Trophoblast cell (in vitro differentiated cells and primary cell): ENCODE measurements at regions not wholly inside any gene's neighbourhood (a gene's known extent, or its start where the extent isn't known, plus 50 kb on each side); places are given as distances from the start of the nearest gene placed in this dataset.

ENCODE experiments used
- DNase-seq, 2 donors: peaks; one replicate each; pipeline ENCODE4 v3.0.0-alpha.2; 2016
- H2AFZ ChIP-seq: 2 replicates; pipeline ENCODE4 v1.6.1; 2013; ENCODE audit warnings: low read length, moderate library complexity, mild to moderate bottlenecking; ENCODE audit not compliant: insufficient read depth, poor library complexity
- H2AK5ac ChIP-seq: 2 replicates; pipeline ENCODE4 v1.6.1; 2013; ENCODE audit warnings: mild to moderate bottlenecking, low read length
- H2BK120ac ChIP-seq: 2 replicates; pipeline ENCODE4 v1.6.1; 2013; ENCODE audit warnings: low read length, mild to moderate bottlenecking, moderate library complexity; ENCODE audit not compliant: insufficient read depth, poor library complexity
- H2BK12ac ChIP-seq: 2 replicates; pipeline ENCODE4 v1.6.1; 2013; ENCODE audit warnings: mild to moderate bottlenecking, low read length, moderate library complexity
- H2BK5ac ChIP-seq: 2 replicates; pipeline ENCODE4 v1.6.1; 2013; ENCODE audit warnings: low read length, low read depth, moderate library complexity, mild to moderate bottlenecking; ENCODE audit not compliant: poor library complexity
- H3K14ac ChIP-seq: 2 replicates; pipeline ENCODE4 v1.6.1; 2013; ENCODE audit warnings: mild to moderate bottlenecking, low read length
- H3K18ac ChIP-seq: 2 replicates; pipeline ENCODE4 v1.6.1; 2013; ENCODE audit warnings: mild to moderate bottlenecking, low read length
- H3K23ac ChIP-seq: 2 replicates; pipeline ENCODE4 v1.6.1; 2013; ENCODE audit warnings: low read length
- H3K27ac ChIP-seq: 2 replicates; pipeline ENCODE4 v1.5.1; 2013; ENCODE audit warnings: low read depth, mild to moderate bottlenecking, inconsistent platforms, low read length, moderate library complexity
- H3K27me3 ChIP-seq: 2 replicates; pipeline ENCODE4 v1.6.1; 2013; ENCODE audit warnings: inconsistent platforms, mild to moderate bottlenecking, low read length, moderate library complexity; ENCODE audit not compliant: insufficient read depth
- H3K36me3 ChIP-seq, 2 experiments: 1 replicate in 1 of 2; 2 replicates in 1 of 2; pipeline ENCODE4 v1.6.1; 2013; ENCODE audit warnings: low read length in 2 of 2, mild to moderate bottlenecking in 2 of 2, moderate library complexity in 1 of 2; ENCODE audit not compliant: insufficient read depth in 2 of 2, control insufficient read depth in 1 of 2
- H3K4ac ChIP-seq: 2 replicates; pipeline ENCODE4 v1.6.1; 2013; ENCODE audit warnings: low read depth, mild to moderate bottlenecking, low read length, moderate library complexity
- H3K4me1 ChIP-seq, 2 experiments: 1 replicate in 1 of 2; 2 replicates in 1 of 2; pipeline ENCODE4 v1.6.1; 2013; ENCODE audit warnings: low read length in 2 of 2, mild to moderate bottlenecking in 2 of 2, moderate library complexity in 1 of 2; ENCODE audit not compliant: insufficient read depth in 2 of 2, control insufficient read depth in 1 of 2
- H3K4me2 ChIP-seq: 2 replicates; pipeline ENCODE4 v1.6.1; 2013; ENCODE audit warnings: inconsistent platforms, mild to moderate bottlenecking, low read length, moderate library complexity
- H3K4me3 ChIP-seq: 2 replicates; pipeline ENCODE4 v1.5.1; 2013; ENCODE audit warnings: mild to moderate bottlenecking, low read depth, low read length, inconsistent platforms
- H3K79me1 ChIP-seq: one replicate; pipeline ENCODE4 v1.6.1; 2013; ENCODE audit warnings: low read length
- H3K79me2 ChIP-seq: 2 replicates; pipeline ENCODE4 v1.6.1; 2013; ENCODE audit warnings: low read length, mild to moderate bottlenecking; ENCODE audit not compliant: control insufficient read depth, insufficient read depth, poor library complexity
- H3K9ac ChIP-seq: 2 replicates; pipeline ENCODE4 v1.6.1; 2013; ENCODE audit warnings: mild to moderate bottlenecking, low read length
- H3K9me3 ChIP-seq: 2 replicates; pipeline ENCODE4 v1.6.1; 2013; ENCODE audit warnings: low read depth, mild to moderate bottlenecking, control low read depth, inconsistent platforms, low read length; ENCODE audit not compliant: insufficient read depth
- H4K12ac ChIP-seq: 2 replicates; pipeline ENCODE4 v1.6.1; 2013; ENCODE audit warnings: low read depth, mild to moderate bottlenecking, low read length, moderate library complexity
- H4K8ac ChIP-seq: 2 replicates; pipeline ENCODE4 v1.6.1; 2013; ENCODE audit warnings: low read depth, mild to moderate bottlenecking, low read length, moderate library complexity
- H4K91ac ChIP-seq: one replicate; pipeline ENCODE4 v1.6.1; 2013; ENCODE audit warnings: low read depth, mild to moderate bottlenecking, low read length, moderate library complexity
- WGBS: extraction: QIAGEN DNeasy Blood & Tissue Kit; methylation state at CpG from one replicate; pipeline ENCODE4 v1.1.7; 2013; ENCODE audit warnings: missing lambda C conversion rate; ENCODE audit not compliant: insufficient read length, insufficient coverage; ENCODE audit errors: extremely low coverage; 5-methylcytosine and 5-hydroxymethylcytosine counted together

- no peak overlapping the region for H4K8ac ChIP-seq
- H3K4me1 ChIP-seq = no peaks in the 10 kb centered on the region
- H2BK12ac ChIP-seq = no peak overlapping the region
- no peak for DNase-seq
- no peak overlapping the region for H3K18ac ChIP-seq
- H3K79me2 ChIP-seq = no peaks in the 10 kb centered on the region
- no peak overlapping the region for H3K27ac ChIP-seq
- H3K4me2 ChIP-seq = no peak overlapping the region
- no peak overlapping the region for H3K4me3 ChIP-seq
- no peaks in the 10 kb centered on the region for H3K27me3 ChIP-seq
- H3K23ac ChIP-seq = no peak overlapping the region
- no peak overlapping the region for H3K14ac ChIP-seq
- H2BK120ac ChIP-seq = no peak overlapping the region
- no peaks in the 10 kb centered on the region for H3K79me1 ChIP-seq
- no peaks in the 10 kb centered on the region for H3K36me3 ChIP-seq
- no peak overlapping the region for H3K9ac ChIP-seq
- H3K4ac ChIP-seq = no peak overlapping the region
- H4K12ac ChIP-seq = no peak overlapping the region
- WGBS = no CpG with 5 or more reads among the region's 28 CpGs
- no peak overlapping the region for H4K91ac ChIP-seq
- H2BK5ac ChIP-seq = no peak overlapping the region
- H3K9me3 ChIP-seq = peaks cover 6% of the 10 kb centered on the region
- H2AK5ac ChIP-seq = no peak overlapping the region
- H2AFZ ChIP-seq = no peak overlapping the region
These were observed 85.8 kb downstream of the YTHDF1 start for GRCh38 chr20:63129991-63130657.

DNA sequence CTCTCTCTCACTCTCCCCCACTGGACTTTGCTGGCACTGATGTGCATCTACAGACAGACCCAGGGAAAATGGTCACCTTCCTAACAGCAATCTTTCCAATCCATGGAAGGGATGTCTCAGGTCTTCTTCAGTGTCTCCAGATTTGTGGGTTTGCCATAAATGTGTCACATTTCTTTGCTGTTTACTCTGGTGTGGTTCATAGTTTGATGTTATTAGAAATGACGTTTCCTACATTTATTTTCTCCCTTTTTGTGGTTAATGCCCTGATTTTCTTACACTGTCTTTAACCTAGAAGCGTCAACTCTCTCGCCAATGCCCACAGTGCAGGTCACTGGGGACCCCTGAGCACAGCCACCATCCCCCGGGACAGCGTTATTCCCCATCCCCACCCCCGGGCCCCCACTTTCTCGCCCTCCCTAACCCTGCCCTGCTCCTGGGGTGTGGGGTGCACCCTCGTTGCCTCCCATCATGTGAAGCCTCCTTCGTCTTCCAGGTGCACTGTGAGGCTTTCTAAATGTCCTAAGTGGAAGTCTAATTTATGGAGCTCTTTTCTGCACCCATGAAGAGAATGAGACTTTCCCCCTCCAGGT, 86.5 kb downstream of the YTHDF1 start:
- Histone ChIP-seq H2BK5ac (no peak overlapping the region), H4K91ac (no peak overlapping the region), H3K27me3 (no peaks in the 10 kb centered on the region), H3K9me3 (peaks cover 6% of the 10 kb centered on the region), H2AK5ac (no peak overlapping the region), H3K27ac (no peak overlapping the region), H3K18ac (no peak overlapping the region), H3K79me2 (no peaks in the 10 kb centered on the region), H3K36me3 (no peaks in the 10 kb centered on the region), H2BK120ac (no peak overlapping the region), H3K23ac (no peak overlapping the region), H3K79me1 (no peaks in the 10 kb centered on the region), H3K9ac (no peak overlapping the region), H3K4me2 (no peak overlapping the region), H3K4me3 (no peak overlapping the region), H4K12ac (no peak overlapping the region), H3K14ac (no peak overlapping the region), H3K4me1 (no peaks in the 10 kb centered on the region), H3K4ac (no peak overlapping the region), H2AFZ (no peak overlapping the region), H4K8ac (no peak overlapping the region), H2BK12ac (no peak overlapping the region)
- no CpG with 5 or more reads among the region's 9 CpGs for WGBS
- no peak for DNase-seq

DNA sequence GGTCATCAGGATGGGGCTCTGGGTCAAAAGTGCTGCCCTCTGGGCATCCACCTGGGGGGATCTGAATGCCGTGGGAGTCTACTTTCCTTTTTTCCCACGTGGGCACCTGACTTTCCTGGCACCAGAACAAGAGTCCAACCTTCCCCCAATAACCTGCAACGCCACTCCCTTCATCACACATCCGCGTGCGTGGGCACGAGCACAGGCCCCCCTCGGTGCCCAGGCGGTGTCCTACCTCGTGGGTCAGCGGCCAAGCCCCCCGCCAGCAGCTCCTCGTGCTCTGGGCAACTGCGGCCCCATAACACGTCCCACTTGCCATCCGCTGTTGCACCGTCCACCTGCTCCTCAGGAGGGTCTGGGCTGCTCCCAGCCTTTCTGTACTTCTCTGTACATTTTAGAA, 87.0 kb downstream of the YTHDF1 start:
- no peak overlapping the region for H3K14ac ChIP-seq
- H2BK12ac ChIP-seq = no peak overlapping the region
- no peak overlapping the region for H3K18ac ChIP-seq
- no peaks in the 10 kb centered on the region for H3K36me3 ChIP-seq
- no peaks in the 10 kb centered on the region for H3K79me2 ChIP-seq
- H3K4ac ChIP-seq = no peak overlapping the region
- H3K4me3 ChIP-seq = no peak overlapping the region
- H3K23ac ChIP-seq = no peak overlapping the region
- H3K27me3 ChIP-seq = no peaks in the 10 kb centered on the region
- peaks cover 5% of the 10 kb centered on the region for H3K9me3 ChIP-seq
- no peaks in the 10 kb centered on the region for H3K79me1 ChIP-seq
- no peak overlapping the region for H3K4me2 ChIP-seq
- no peak overlapping the region for H4K91ac ChIP-seq
- no peak overlapping the region for H4K8ac ChIP-seq
- no peak overlapping the region for H2AK5ac ChIP-seq
- H3K9ac ChIP-seq = no peak overlapping the region
- no peaks in the 10 kb centered on the region for H3K4me1 ChIP-seq
- H2BK120ac ChIP-seq = no peak overlapping the region
- H2AFZ ChIP-seq = no peak overlapping the region
- no peak overlapping the region for H2BK5ac ChIP-seq
- no CpG with 5 or more reads among the region's 17 CpGs for WGBS
- no peak overlapping the region for H3K27ac ChIP-seq
- no peak overlapping the region for H4K12ac ChIP-seq
- no peak for DNase-seq

DNA sequence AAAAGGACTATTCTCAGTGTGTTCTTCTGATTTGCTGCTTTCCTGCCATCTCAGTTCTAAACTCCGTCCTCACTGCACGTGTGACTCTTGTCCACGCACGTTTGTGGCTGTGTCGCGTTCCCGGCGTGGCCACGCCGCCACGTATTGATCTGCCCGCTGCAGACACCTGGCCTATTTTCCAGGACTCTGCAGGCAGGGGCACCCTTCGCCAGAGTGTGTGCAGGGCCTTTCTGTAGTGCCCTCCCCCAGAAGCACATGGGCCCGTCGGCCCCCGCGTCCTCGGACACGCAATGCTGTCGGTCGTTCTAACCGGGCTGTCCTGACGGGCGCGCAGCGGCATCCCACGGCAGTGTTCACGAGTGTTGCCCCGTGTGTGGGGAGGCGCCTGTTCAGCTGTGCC, 87.6 kb downstream of the YTHDF1 start:
- no CpG with 5 or more reads among the region's 30 CpGs for WGBS
- Histone ChIP-seq H3K4ac (no peak overlapping the region), H2BK5ac (no peak overlapping the region), H4K91ac (no peak overlapping the region), H3K4me1 (no peaks in the 10 kb centered on the region), H3K4me2 (no peak overlapping the region), H4K8ac (no peak overlapping the region), H3K79me2 (no peaks in the 10 kb centered on the region), H3K79me1 (no peaks in the 10 kb centered on the region), H3K36me3 (no peaks in the 10 kb centered on the region), H2BK120ac (no peak overlapping the region), H4K12ac (no peak overlapping the region), H2BK12ac (no peak overlapping the region), H3K23ac (no peak overlapping the region), H3K4me3 (no peak overlapping the region), H3K27ac (no peak overlapping the region), H3K9ac (no peak overlapping the region), H2AFZ (no peak overlapping the region), H3K9me3 (peaks cover 5% of the 10 kb centered on the region), H3K27me3 (no peaks in the 10 kb centered on the region), H2AK5ac (no peak overlapping the region), H3K14ac (no peak overlapping the region), H3K18ac (no peak overlapping the region)
- DNase-seq = no peak
